ENCODE measurements at regions not wholly inside any gene's neighbourhood (a gene's known extent, or its start where the extent isn't known, plus 50 kb on each side); places are given as distances from the start of the nearest gene placed in this dataset.
"Not testable (repeated sequence)": the region's sequence is repeated elsewhere in the genome, so short reads cannot be mapped to it uniquely, and the experiment has no call there.

DNA sequence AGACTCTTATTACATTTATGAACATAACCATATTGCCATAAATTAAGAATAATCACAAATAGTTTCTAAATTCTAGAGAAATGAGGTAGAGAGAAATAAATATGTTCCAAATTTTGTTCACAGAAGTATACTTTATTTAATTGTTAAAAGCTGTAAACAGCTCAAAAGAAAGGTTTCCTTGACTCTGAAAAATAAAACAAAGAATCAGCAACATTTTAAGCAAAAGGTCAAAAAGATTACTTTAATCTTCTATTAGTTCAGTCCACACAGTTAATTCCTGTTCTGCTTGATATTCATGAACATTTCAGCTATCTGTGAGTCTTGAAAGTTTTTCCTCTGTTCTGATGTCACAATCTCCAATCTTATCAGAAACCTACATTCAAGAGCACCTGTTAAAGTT, 197.9 kb downstream of the GJA1 start:
- peaks cover 37% of the 10 kb centered on the region for H3K9me3 ChIP-seq (ENCODE audit: control insufficient read depth, low read depth, low read length)
- H2BK12ac ChIP-seq (ENCODE audit: insufficient read length, low read depth, low read length), result no peak overlapping the region
- H2AK5ac ChIP-seq (ENCODE audit: insufficient read length, low read length), result no peak overlapping the region
- H3K56ac ChIP-seq (ENCODE audit: insufficient read length, low read depth, low read length), result no peak overlapping the region
- no peaks in the 10 kb centered on the region for H3K4me1 ChIP-seq (ENCODE audit: insufficient read depth, low read length)
- no peak overlapping the region for H3K18ac ChIP-seq (ENCODE audit: insufficient read length, low read depth, low read length)
- no peak overlapping the region for H4K91ac ChIP-seq (ENCODE audit: insufficient read length, low read depth, low read length)
- H3K27ac ChIP-seq (ENCODE audit: insufficient read length, low read depth, low read length), result no peak overlapping the region
- TF ChIP-seq, protein P1, sequence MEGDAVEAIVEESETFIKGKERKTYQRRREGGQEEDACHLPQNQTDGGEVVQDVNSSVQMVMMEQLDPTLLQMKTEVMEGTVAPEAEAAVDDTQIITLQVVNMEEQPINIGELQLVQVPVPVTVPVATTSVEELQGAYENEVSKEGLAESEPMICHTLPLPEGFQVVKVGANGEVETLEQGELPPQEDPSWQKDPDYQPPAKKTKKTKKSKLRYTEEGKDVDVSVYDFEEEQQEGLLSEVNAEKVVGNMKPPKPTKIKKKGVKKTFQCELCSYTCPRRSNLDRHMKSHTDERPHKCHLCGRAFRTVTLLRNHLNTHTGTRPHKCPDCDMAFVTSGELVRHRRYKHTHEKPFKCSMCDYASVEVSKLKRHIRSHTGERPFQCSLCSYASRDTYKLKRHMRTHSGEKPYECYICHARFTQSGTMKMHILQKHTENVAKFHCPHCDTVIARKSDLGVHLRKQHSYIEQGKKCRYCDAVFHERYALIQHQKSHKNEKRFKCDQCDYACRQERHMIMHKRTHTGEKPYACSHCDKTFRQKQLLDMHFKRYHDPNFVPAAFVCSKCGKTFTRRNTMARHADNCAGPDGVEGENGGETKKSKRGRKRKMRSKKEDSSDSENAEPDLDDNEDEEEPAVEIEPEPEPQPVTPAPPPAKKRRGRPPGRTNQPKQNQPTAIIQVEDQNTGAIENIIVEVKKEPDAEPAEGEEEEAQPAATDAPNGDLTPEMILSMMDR (conservative IDR thresholded peaks at IDR 0.05), result no peak
- H4K8ac ChIP-seq (replicated peaks; ENCODE audit: insufficient read length, low read depth, low read length), result no peak overlapping the region
- no peak overlapping the region for H3K14ac ChIP-seq (ENCODE audit: insufficient read depth, low read length)
- H4K5ac ChIP-seq (ENCODE audit: insufficient read length, low read depth, low read length), result no peak overlapping the region
- H3K79me1 ChIP-seq (ENCODE audit: insufficient read depth, low read depth, low read length, poor library complexity, severe bottlenecking), result no peaks in the 10 kb centered on the region
- no peak overlapping the region for H2BK120ac ChIP-seq (ENCODE audit: low read depth, low read length, poor library complexity, severe bottlenecking)
- H3K79me2 ChIP-seq (ENCODE audit: insufficient read depth, low read length), result no peaks in the 10 kb centered on the region
- no peaks in the 10 kb centered on the region; the same call in 1 of the 2 replicates for H3K27me3 Mint-ChIP-seq (ENCODE audit: low read depth)
- H3K4ac ChIP-seq (ENCODE audit: low read depth, low read length), result no peak overlapping the region
- H4K20me1 ChIP-seq (ENCODE audit: control insufficient read depth, insufficient read depth, insufficient read length), result no peaks in the 10 kb centered on the region
- H3K27ac Mint-ChIP-seq, result no peak overlapping the region
- no peaks in the 10 kb centered on the region for H3K27me3 ChIP-seq (ENCODE audit: insufficient read depth, low read length)
- peaks cover 72 to 75% of the 10 kb centered on the region in 2 experiments for H3K9me3 Mint-ChIP-seq
- H3K36me3 Mint-ChIP-seq (ENCODE audit: insufficient read depth in 1 of 3, low read depth in 3 of 3), result peaks cover 48 to 78% (median 72%) of the 10 kb centered on the region in 3 experiments
- H3K4me2 ChIP-seq (ENCODE audit: insufficient read depth, insufficient read length, low read length), result no peak overlapping the region
- H2BK15ac ChIP-seq (ENCODE audit: low read depth, low read length), result no peak overlapping the region
- H2BK20ac ChIP-seq (ENCODE audit: low read depth, low read length, poor library complexity, severe bottlenecking), result no peak overlapping the region
- no peak for DNase-seq
- H3K4me3 Mint-ChIP-seq, result no peak overlapping the region
- no peak overlapping the region for H3T11ph ChIP-seq (ENCODE audit: low read length)
- H3K23me2 ChIP-seq (ENCODE audit: insufficient read length, low read depth, low read length, poor library complexity, severe bottlenecking), result no peaks in the 10 kb centered on the region
- no peaks in the 10 kb centered on the region for H3K4me1 Mint-ChIP-seq
- no peak overlapping the region for H2AFZ ChIP-seq (ENCODE audit: low read length)
- H2BK5ac ChIP-seq (ENCODE audit: insufficient read length, low read length), result no peak overlapping the region
- H3K23ac ChIP-seq (ENCODE audit: insufficient read length, low read depth, low read length), result no peak overlapping the region
- no peak overlapping the region for H3K9ac ChIP-seq (ENCODE audit: extremely low read depth, insufficient read length, low read length)

- H3K4me2 ChIP-seq (ENCODE audit: insufficient read depth, insufficient read length, low read length); H2BK120ac ChIP-seq (ENCODE audit: low read depth, low read length, poor library complexity, severe bottlenecking); H3K23me2 ChIP-seq (ENCODE audit: insufficient read length, low read depth, low read length, poor library complexity, severe bottlenecking); H2AK5ac ChIP-seq (ENCODE audit: insufficient read length, low read length); H3K79me2 ChIP-seq (ENCODE audit: insufficient read depth, low read length); H3T11ph ChIP-seq (ENCODE audit: low read length); H3K4ac ChIP-seq (ENCODE audit: low read depth, low read length); H4K8ac ChIP-seq (replicated peaks; ENCODE audit: insufficient read length, low read depth, low read length); H3K27me3 Mint-ChIP-seq (ENCODE audit: low read depth); H3K4me1 Mint-ChIP-seq; H4K5ac ChIP-seq (ENCODE audit: insufficient read length, low read depth, low read length); H3K79me1 ChIP-seq (ENCODE audit: insufficient read depth, low read depth, low read length, poor library complexity, severe bottlenecking); H3K27me3 ChIP-seq (ENCODE audit: insufficient read depth, low read length); H3K9ac ChIP-seq (ENCODE audit: extremely low read depth, insufficient read length, low read length); H2AFZ ChIP-seq (ENCODE audit: low read length); H4K20me1 ChIP-seq (ENCODE audit: control insufficient read depth, insufficient read depth, insufficient read length); H3K4me3 Mint-ChIP-seq; H4K91ac ChIP-seq (ENCODE audit: insufficient read length, low read depth, low read length); H3K4me1 ChIP-seq (ENCODE audit: insufficient read depth, low read length); H3K14ac ChIP-seq (ENCODE audit: insufficient read depth, low read length); H3K18ac ChIP-seq (ENCODE audit: insufficient read length, low read depth, low read length); H3K56ac ChIP-seq (ENCODE audit: insufficient read length, low read depth, low read length); H2BK12ac ChIP-seq (ENCODE audit: insufficient read length, low read depth, low read length); H3K27ac Mint-ChIP-seq; H2BK20ac ChIP-seq (ENCODE audit: low read depth, low read length, poor library complexity, severe bottlenecking); DNase-seq; H2BK15ac ChIP-seq (ENCODE audit: low read depth, low read length); H3K27ac ChIP-seq (ENCODE audit: insufficient read length, low read depth, low read length); H2BK5ac ChIP-seq (ENCODE audit: insufficient read length, low read length); H3K23ac ChIP-seq (ENCODE audit: insufficient read length, low read depth, low read length): not testable (repeated sequence)
- peaks cover 64% of the 10 kb centered on the region in 2 experiments for H3K9me3 Mint-ChIP-seq
- H3K36me3 Mint-ChIP-seq (ENCODE audit: insufficient read depth in 1 of 3, low read depth in 3 of 3), result peaks cover 44 to 75% (median 62%) of the 10 kb centered on the region in 3 experiments
- H3K9me3 ChIP-seq (ENCODE audit: control insufficient read depth, low read depth, low read length), result peaks cover 37% of the 10 kb centered on the region
- WGBS (ENCODE audit: extremely low coverage, insufficient read length, low lambda C conversion rate), result no CpG with 5 or more reads among the region's 2 CpGs
These were observed 199.1 kb downstream of the GJA1 start for GRCh38 chr6:121634586-121634985.

All from H9 (cell line).